Right lobe of liver (tissue), 4 donors: ENCODE measurements at regions not wholly inside any gene's neighbourhood (a gene's known extent, or its start where the extent isn't known, plus 50 kb on each side); places are given as distances from the start of the nearest gene placed in this dataset.

Experiments used
- POLR2A ChIP-seq: fragments of 450-650 bp; IDR thresholded peaks from one replicate; pipeline ENCODE4 v1.6.1; 2017; ENCODE audit warnings: antibody characterized with exemption, mild to moderate bottlenecking
- TF ChIP-seq, protein P1 (sequence below), 4 donors: fragments of 200-600 bp in 3 of 4; fragments of 450-650 bp in 1 of 4; IDR thresholded peaks; one replicate each; pipeline versions ENCODE4 v1.5.1 to v1.8.0; 2016 to 2022; ENCODE audit warnings: antibody characterized with exemption in 4 of 4, mild to moderate bottlenecking in 2 of 4
- donor health status: DM: no; HTN: no; CAD: no.
- donor health status: DM: no; HTN: no; CAD: no.
- donor health status: DM: no; HTN: yes; CAD: no.

DNA sequence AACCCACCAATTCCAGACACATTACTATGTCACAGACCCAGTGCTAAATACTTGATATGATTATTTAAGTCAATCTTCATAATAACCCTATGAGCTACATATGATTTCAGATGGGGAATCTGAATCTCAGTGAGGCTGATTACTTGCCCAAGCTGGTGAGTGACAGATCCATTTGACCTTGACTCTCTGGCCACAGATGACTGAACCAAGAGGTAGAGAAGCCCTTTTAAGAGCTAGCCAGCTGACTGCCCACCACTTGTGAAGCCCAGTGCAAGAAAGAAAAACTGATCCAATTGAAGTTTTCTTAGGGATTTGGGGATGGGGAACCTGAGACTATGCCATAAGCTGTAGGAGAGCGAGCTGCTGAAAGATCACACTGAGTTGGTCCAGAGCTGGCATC is 124.7 kb upstream of the SPATA12 start:
- TF ChIP-seq, protein P1, sequence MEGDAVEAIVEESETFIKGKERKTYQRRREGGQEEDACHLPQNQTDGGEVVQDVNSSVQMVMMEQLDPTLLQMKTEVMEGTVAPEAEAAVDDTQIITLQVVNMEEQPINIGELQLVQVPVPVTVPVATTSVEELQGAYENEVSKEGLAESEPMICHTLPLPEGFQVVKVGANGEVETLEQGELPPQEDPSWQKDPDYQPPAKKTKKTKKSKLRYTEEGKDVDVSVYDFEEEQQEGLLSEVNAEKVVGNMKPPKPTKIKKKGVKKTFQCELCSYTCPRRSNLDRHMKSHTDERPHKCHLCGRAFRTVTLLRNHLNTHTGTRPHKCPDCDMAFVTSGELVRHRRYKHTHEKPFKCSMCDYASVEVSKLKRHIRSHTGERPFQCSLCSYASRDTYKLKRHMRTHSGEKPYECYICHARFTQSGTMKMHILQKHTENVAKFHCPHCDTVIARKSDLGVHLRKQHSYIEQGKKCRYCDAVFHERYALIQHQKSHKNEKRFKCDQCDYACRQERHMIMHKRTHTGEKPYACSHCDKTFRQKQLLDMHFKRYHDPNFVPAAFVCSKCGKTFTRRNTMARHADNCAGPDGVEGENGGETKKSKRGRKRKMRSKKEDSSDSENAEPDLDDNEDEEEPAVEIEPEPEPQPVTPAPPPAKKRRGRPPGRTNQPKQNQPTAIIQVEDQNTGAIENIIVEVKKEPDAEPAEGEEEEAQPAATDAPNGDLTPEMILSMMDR (IDR thresholded peaks at IDR 0.05), result no peak
- no peak for TF ChIP-seq POLR2A
